ENCODE measurements at regions not wholly inside any gene's neighbourhood (a gene's known extent, or its start where the extent isn't known, plus 50 kb on each side); places are given as distances from the start of the nearest gene placed in this dataset.

DNA sequence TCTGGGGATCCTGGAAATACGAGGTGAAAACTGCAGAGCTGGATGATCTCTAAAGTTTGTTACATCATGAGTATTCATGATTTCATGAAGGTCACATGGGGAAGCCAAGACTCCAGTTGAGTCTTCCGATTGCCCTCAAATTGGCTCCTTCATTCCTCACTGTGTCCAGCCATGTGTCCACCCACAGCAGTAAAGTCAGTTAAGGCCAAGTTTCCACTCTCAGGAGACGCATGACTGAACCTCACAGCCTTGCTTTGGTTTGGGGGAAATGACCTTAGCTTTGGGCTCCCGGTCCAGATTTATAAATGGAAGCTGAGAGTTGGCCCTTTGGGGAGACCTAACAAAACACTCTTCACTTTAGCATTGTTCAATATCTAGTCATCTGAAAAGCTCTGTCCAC, 289.7 kb upstream of the MCTP2 start:
- TF ChIP-seq, protein P1, sequence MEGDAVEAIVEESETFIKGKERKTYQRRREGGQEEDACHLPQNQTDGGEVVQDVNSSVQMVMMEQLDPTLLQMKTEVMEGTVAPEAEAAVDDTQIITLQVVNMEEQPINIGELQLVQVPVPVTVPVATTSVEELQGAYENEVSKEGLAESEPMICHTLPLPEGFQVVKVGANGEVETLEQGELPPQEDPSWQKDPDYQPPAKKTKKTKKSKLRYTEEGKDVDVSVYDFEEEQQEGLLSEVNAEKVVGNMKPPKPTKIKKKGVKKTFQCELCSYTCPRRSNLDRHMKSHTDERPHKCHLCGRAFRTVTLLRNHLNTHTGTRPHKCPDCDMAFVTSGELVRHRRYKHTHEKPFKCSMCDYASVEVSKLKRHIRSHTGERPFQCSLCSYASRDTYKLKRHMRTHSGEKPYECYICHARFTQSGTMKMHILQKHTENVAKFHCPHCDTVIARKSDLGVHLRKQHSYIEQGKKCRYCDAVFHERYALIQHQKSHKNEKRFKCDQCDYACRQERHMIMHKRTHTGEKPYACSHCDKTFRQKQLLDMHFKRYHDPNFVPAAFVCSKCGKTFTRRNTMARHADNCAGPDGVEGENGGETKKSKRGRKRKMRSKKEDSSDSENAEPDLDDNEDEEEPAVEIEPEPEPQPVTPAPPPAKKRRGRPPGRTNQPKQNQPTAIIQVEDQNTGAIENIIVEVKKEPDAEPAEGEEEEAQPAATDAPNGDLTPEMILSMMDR (IDR thresholded peaks at IDR 0.05) = no peak
- Histone ChIP-seq H3K9me3 (peaks cover 0 to 4% (median 0%) of the 10 kb centered on the region in 11 donors), H3K27me3 (peaks cover 0 to 5% (median 0%) of the 10 kb centered on the region in 7 donors), H3K27ac (peak overlapping the region in 6 of 10 donors; percentile 38 to 66 (median 54)), H3K4me1 (peaks cover 0 to 8% (median 0%) of the 10 kb centered on the region in 9 donors), H3K36me3 (no peaks in the 10 kb centered on the region), H3K4me3 (no peak overlapping the region)
- ATAC-seq (peak in 7 of 8 donors; percentile 70 to 93 (median 88)), DNase-seq (peak in 1 of 2 donors; percentile 52)
- WGBS, 2 donors = 62 to 64% methylated on average over 4 of the region's 4 CpGs
- intact Hi-C loops (cut with DNase I) = loop anchor here in 1 of 10 donors (10.0 kb wide), 1 partner anchor 57 kb away; no protein-coding TSS in a partner anchor

GRCh38 chr15:93940226-93940625, 291.1 kb upstream of the MCTP2 start:
- intact Hi-C loops (cut with DNase I) = loop anchor here in 1 of 10 donors (10.0 kb wide), 1 partner anchor 55 kb away; no protein-coding TSS in a partner anchor
- H3K4me3 ChIP-seq = no peak overlapping the region
- WGBS, 2 donors = 67 to 71% methylated on average over 1 of the region's 1 CpG
- H3K27ac ChIP-seq = no peak overlapping the region
- H3K27me3 ChIP-seq = peaks cover 0 to 5% (median 0%) of the 10 kb centered on the region in 7 donors
- H3K36me3 ChIP-seq = no peaks in the 10 kb centered on the region
- H3K9me3 ChIP-seq = peaks cover 0 to 4% (median 0%) of the 10 kb centered on the region in 11 donors
- peaks cover 0 to 8% (median 0%) of the 10 kb centered on the region in 9 donors for H3K4me1 ChIP-seq
- ATAC-seq (no peak), DNase-seq (no peak)
- TF ChIP-seq, protein P1 (IDR thresholded peaks at IDR 0.05) = no peak

GRCh38 chr15:93932164-93932776, 299.1 kb upstream of the MCTP2 start:
- no peaks in the 10 kb centered on the region for H3K36me3 ChIP-seq
- 51 to 58% methylated on average over 5 of the region's 5 CpGs for WGBS, 2 donors
- DNase-seq = no peak
- no peaks in the 10 kb centered on the region for H3K27me3 ChIP-seq
- no peak overlapping the region for H3K27ac ChIP-seq
- H3K4me3 ChIP-seq = no peak overlapping the region
- H3K9me3 ChIP-seq = peaks cover 0 to 4% (median 0%) of the 10 kb centered on the region in 11 donors
- peaks cover 0 to 6% (median 0%) of the 10 kb centered on the region in 9 donors for H3K4me1 ChIP-seq
- intact Hi-C loops (cut with DNase I) = no loop called here
- ATAC-seq = no peak
- TF ChIP-seq, protein P1 (IDR thresholded peaks at IDR 0.05) = no peak

GRCh38 chr15:93929375-93930094, 301.8 kb upstream of the MCTP2 start:
- Histone ChIP-seq H3K9me3 (peaks cover 0 to 6% (median 0%) of the 10 kb centered on the region in 11 donors), H3K27ac (peak overlapping the region in 9 of 10 donors; percentile 6 to 78 (median 61)), H3K27me3 (no peaks in the 10 kb centered on the region), H3K36me3 (no peaks in the 10 kb centered on the region), H3K4me1 (peaks cover 0 to 6% (median 0%) of the 10 kb centered on the region in 9 donors), H3K4me3 (no peak overlapping the region)
- intact Hi-C loops (cut with DNase I) = loop anchor here in 1 of 10 donors (10.0 kb wide), 1 partner anchor 195 kb away; no protein-coding TSS in a partner anchor
- 37 to 42% methylated on average over 7 of the region's 7 CpGs for WGBS, 2 donors
- DNase-seq = peak in 1 of 2 donors; percentile 70
- TF ChIP-seq, protein P1 (IDR thresholded peaks at IDR 0.05) = no peak
- ATAC-seq = peak; percentile 88 to 99 (median 94)

Data from heart right ventricle (tissue), 16 donors.